GM10266 (cell line): ENCODE measurements at regions not wholly inside any gene's neighbourhood (a gene's known extent, or its start where the extent isn't known, plus 50 kb on each side); places are given as distances from the start of the nearest gene placed in this dataset.

Source experiments
- DNase-seq: peaks from one replicate; pipeline ENCODE4 v3.0.0; 2012; ENCODE audit errors: extremely low spot score
- TF ChIP-seq, protein P1 (sequence below): IDR thresholded peaks from 2 replicates; pipeline ENCODE4 v1.5.1; 2012; ENCODE audit warnings: mild to moderate bottlenecking, low read depth; ENCODE audit not compliant: control insufficient read depth, insufficient read depth; ENCODE audit errors: missing control alignments

DNA sequence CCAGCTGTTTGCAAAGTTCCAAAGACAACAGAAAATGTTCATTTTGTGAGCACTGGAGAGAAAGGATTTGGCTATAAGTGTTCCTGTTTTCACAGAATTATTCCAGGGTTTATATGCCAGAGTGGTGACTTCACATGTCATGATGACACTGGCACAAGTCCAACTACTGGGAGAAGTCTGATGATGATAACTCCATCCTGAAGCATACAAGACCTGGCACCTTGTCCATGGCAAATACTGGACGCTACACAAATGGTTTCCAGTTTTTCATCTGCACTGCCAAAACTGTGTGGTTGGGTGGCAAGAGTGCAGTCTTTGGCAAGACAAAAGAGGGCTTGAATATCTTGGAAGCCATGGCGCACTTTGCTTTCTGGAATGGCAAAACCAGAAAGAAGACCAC lies 385.0 kb downstream of the CDH11 start:
- TF ChIP-seq, protein P1, sequence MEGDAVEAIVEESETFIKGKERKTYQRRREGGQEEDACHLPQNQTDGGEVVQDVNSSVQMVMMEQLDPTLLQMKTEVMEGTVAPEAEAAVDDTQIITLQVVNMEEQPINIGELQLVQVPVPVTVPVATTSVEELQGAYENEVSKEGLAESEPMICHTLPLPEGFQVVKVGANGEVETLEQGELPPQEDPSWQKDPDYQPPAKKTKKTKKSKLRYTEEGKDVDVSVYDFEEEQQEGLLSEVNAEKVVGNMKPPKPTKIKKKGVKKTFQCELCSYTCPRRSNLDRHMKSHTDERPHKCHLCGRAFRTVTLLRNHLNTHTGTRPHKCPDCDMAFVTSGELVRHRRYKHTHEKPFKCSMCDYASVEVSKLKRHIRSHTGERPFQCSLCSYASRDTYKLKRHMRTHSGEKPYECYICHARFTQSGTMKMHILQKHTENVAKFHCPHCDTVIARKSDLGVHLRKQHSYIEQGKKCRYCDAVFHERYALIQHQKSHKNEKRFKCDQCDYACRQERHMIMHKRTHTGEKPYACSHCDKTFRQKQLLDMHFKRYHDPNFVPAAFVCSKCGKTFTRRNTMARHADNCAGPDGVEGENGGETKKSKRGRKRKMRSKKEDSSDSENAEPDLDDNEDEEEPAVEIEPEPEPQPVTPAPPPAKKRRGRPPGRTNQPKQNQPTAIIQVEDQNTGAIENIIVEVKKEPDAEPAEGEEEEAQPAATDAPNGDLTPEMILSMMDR = no peak
- DNase-seq = no peak

DNA sequence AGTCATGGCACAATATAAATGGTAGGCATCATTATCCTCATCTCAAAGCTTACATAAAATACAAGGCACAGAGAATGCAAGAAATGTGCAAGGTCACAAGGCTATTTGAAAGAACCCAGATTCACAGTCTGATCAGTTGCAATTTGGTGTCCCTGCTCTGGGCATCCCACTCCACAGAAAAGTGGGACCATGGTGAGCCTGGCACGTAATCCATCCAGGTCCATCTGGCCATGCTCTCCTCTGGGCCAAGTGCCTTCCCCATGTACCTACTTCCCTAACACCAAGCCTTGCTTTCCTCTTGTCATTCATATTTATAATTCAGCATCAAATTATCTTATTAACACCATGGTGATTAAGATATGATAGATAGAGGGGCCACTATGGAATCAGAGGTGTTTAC lies 390.0 kb downstream of the CDH11 start:
- TF ChIP-seq, protein P1 = no peak
- DNase-seq = no peak

DNA sequence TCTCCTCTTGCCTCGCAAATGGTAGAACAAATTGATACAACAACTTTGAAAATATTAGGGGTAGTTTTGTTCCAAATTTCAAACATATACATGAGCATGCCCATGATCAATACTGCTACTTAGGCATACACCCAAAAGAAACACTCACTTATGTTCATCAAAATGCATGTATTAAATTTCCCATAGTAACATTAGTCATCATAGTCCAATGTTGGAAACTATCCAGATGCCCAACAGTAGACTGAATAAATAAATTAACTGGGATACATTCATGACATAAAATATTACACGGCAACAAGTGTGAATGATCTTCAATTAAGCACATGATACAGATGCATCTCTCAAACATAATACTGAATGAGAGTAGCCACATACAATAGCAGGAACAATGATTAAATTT lies 391.6 kb downstream of the CDH11 start:
- TF ChIP-seq, protein P1 = no peak
- DNase-seq = no peak

DNA sequence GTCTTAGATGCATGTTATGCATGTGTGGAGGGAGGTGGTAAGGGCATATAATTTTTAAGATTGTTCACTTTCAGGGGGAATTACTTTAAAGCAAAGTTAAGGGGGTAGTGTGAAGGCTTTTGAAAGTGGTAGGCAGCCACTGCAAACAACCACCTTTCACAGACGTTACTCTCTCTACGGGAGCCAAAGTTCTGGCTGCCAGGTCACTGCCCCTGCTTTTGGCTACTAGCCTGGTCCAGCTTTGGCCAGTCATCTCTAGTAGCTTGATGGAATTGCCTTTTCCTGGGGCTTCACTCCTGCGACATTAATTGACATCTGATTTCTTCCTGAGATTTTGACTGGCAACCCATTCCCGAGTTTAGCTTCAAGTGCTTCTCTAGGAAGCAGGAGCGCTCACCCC lies 397.5 kb downstream of the CDH11 start:
- no peak for DNase-seq
- TF ChIP-seq, protein P1 = no peak

DNA sequence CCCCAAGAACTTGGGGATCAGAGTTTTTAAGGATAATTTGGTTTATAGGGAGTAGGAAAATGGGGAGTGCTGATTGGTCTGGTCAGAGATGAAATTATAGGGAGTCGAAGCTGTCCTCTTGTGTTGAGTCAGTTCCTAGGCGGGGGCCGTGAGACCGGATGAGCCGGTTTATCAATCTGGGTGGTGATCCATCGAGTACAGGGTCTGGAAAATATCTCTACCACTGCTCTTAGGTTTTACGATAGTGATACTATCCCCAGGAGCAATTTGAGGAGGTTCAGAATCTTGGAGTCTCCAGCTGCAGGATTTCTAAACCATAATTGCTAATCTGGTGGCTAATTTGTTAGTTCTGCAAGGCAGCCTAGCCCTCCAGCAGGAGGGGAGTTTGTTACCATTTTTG lies 403.4 kb downstream of the CDH11 start:
- DNase-seq = no peak
- TF ChIP-seq, protein P1 = no peak

DNA sequence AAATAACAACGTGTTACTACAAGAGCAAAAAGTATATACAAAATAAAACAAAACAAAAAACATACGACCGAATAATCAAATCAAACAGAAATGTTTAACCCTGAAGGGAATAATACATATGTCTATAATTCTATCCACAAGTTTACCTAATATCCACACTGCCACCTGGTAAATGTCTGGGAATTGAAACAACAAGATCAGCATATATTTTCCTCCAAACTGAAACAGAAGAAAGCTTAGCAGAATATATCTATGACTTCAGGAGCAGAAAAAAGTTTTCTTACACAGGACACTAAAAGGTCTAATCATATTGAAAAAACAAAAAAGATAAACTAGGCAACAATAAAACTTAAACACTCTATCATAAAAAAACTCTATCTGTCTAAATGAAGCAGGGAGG lies 404.0 kb downstream of the CDH11 start:
- TF ChIP-seq, protein P1 = no peak
- no peak for DNase-seq

DNA sequence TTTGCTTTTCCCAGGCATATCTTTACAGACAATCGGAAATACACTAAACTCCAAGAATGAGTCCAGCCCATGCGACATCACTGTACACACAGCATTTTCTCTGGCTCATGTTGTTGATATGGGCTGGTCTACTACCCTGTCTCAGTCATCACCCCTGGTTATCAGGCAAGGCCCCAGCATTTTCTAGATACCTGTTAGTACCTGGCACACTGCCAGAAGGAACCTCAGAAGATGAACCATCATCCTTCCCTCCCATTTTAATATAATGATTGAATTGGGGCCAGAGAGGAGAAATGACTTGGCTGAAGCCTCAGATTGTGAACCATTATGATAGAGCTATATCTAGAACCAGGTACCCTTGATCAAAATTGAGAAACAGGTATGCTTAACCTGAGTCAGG lies 406.2 kb downstream of the CDH11 start:
- DNase-seq = no peak
- TF ChIP-seq, protein P1 = no peak

DNA sequence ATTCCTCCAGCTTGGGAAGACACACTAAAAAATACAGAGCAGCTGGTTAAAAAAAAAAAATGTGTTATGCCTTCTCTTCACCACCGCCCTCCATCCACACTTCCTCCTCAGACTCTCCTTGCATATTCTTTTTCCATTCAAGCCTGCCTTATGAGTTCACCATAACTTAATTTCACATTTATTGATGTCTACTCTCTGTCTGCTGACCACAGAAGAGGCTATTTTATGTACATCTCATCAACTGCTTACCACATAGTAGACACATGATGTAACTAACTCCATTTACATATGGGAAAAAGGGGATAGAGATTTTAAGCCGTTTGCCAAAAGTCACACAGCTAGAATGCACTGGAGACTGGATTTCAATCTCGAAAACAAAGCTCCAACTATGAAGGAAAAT lies 409.8 kb downstream of the CDH11 start:
- TF ChIP-seq, protein P1 = no peak
- no peak for DNase-seq
